ENCODE measurements at regions not wholly inside any gene's neighbourhood (a gene's known extent, or its start where the extent isn't known, plus 50 kb on each side); places are given as distances from the start of the nearest gene placed in this dataset.
"Not testable (repeated sequence)": the region's sequence is repeated elsewhere in the genome, so short reads cannot be mapped to it uniquely, and the experiment has no call there.

DNA sequence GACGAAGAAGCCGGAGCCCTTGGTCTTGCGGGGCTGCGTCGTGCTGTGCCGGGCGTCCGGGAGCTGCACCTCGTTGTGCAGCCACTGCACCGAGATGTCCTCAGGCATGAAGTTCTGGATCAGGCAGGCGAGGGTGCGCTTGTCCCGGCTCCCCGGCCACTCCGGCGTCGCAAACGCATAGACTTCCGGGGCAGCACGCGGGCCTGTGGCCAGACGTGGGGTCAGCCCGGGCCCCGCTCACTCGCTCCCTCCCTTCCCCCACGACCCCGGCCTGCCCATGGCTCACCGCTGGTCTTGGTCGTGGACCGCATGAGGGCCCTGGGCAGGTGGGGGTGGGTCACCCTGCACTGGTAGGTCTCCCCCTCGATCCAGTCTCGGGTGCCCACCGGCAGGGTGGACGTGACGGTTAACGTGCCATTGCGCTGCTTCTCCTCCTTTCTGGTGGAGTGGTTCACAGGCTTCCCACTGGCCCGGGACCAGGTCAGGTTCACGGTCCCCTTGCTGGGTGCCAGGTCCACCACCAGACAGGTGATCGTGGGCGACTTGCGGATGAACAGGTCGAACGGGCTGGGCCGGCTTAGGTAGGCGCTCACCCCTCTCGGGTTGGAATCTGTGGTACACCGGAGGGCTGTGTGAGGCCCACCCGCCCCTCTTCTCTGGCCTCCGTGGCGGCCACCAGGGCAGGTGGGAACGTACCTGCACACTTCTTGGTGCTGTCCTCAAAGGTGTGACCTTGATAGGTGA, 74.0 kb downstream of the TMEM121 start:
- TF ChIP-seq, protein P1, sequence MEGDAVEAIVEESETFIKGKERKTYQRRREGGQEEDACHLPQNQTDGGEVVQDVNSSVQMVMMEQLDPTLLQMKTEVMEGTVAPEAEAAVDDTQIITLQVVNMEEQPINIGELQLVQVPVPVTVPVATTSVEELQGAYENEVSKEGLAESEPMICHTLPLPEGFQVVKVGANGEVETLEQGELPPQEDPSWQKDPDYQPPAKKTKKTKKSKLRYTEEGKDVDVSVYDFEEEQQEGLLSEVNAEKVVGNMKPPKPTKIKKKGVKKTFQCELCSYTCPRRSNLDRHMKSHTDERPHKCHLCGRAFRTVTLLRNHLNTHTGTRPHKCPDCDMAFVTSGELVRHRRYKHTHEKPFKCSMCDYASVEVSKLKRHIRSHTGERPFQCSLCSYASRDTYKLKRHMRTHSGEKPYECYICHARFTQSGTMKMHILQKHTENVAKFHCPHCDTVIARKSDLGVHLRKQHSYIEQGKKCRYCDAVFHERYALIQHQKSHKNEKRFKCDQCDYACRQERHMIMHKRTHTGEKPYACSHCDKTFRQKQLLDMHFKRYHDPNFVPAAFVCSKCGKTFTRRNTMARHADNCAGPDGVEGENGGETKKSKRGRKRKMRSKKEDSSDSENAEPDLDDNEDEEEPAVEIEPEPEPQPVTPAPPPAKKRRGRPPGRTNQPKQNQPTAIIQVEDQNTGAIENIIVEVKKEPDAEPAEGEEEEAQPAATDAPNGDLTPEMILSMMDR (IDR thresholded peaks at IDR 0.05; ENCODE audit: low read depth, low read length, poor library complexity, severe bottlenecking): not testable (repeated sequence)
- not testable (repeated sequence) for TF ChIP-seq EZH2phosphoT487 (IDR thresholded peaks at IDR 0.05; ENCODE audit: borderline replicate concordance, low read length)

Data from DOHH2 (cell line).